Endothelial cell of umbilical vein (primary cell): ENCODE measurements at regions not wholly inside any gene's neighbourhood (a gene's known extent, or its start where the extent isn't known, plus 50 kb on each side); places are given as distances from the start of the nearest gene placed in this dataset.

Experiments used
- BruUV-seq: library from RNA; stranded (reverse); fragments of 400-500 nt; replicated peaks from 2 replicates; lab custom pipeline; 2021; lab: Mats Ljungman, UMichigan
- CTCF ChIA-PET: fragments of 300-600, 350-600 bp; sonication (Branson Sonifier 250); formaldehyde crosslinking; loops from one replicate; lab custom pipeline; 2021; ENCODE audit warnings: antibody characterized with exemption, inconsistent platforms; lab: Charles Lee
- POLR2A ChIA-PET: fragments of 300-600, 350-600 bp; sonication (Branson Sonifier 250); formaldehyde crosslinking; loops from one replicate; lab custom pipeline; 2021; ENCODE audit warnings: antibody characterized with exemption, inconsistent platforms; lab: Charles Lee
- DNase-seq: peaks from one replicate; pipeline ENCODE4 v3.0.0-alpha.2; 2011; ENCODE audit warnings: low read depth, low spot score
- FAIRE-seq: peaks from 2 replicates; lab custom pipeline; 2011; peaks lifted over from hg19 to GRCh38; lab: Jason Lieb, UNC
- H2AFZ ChIP-seq: 2 replicates; pipeline ENCODE4 v1.6.0; 2012; ENCODE audit warnings: low read depth, low read length, control low read depth, inconsistent platforms
- H3K27ac ChIP-seq: 2 replicates; pipeline ENCODE4 v1.5.1; 2011; ENCODE audit warnings: low read depth, mild to moderate bottlenecking, control low read depth, low read length, moderate library complexity; ENCODE audit not compliant: insufficient read depth
- H3K27me3 ChIP-seq, 2 experiments: 2 replicates each; pipeline versions ENCODE4 v1.6.0 to v1.6.1; 2011; ENCODE audit warnings: low read length in 2 of 2, mixed read lengths in 1 of 2; ENCODE audit not compliant: control insufficient read depth in 2 of 2, insufficient read depth in 2 of 2
- H3K36me3 ChIP-seq, 2 experiments: 2 replicates in 1 of 2; 3 replicates in 1 of 2; pipeline ENCODE4 v1.5.1; 2011; ENCODE audit warnings: low read length in 2 of 2, mild to moderate bottlenecking in 1 of 2, moderate library complexity in 1 of 2; ENCODE audit not compliant: control insufficient read depth in 2 of 2, insufficient read depth in 2 of 2; ENCODE audit errors: extremely low read depth in 1 of 2
- H3K4me1 ChIP-seq: 3 replicates; pipeline ENCODE4 v1.5.1; 2011; ENCODE audit warnings: mild to moderate bottlenecking, low read length; ENCODE audit not compliant: control insufficient read depth, insufficient read depth; ENCODE audit errors: extremely low read depth
- H3K4me2 ChIP-seq: 2 replicates; pipeline ENCODE4 v1.6.1; 2011; ENCODE audit warnings: low read length, control low read depth, mixed read lengths; ENCODE audit not compliant: insufficient read depth
- H3K4me3 ChIP-seq, 3 experiments: fragments of 200-600 bp in 1 of 3; sonication (generic), shearing (Covaris generic) in 1 of 3; replicated peaks in 1 of 3; 2 replicates each; pipeline ENCODE4 v1.5.1; 2011 to 2016; ENCODE audit warnings: control low read depth in 3 of 3, low read length in 3 of 3, mild to moderate bottlenecking in 2 of 3, inconsistent platforms in 1 of 3, low read depth in 1 of 3, moderate library complexity in 1 of 3; ENCODE audit not compliant: insufficient read depth in 1 of 3
- H3K79me2 ChIP-seq: 2 replicates; pipeline ENCODE4 v1.6.0; 2012; ENCODE audit warnings: low read length, inconsistent platforms; ENCODE audit not compliant: control insufficient read depth, insufficient read depth
- H3K9ac ChIP-seq: replicated peaks from 2 replicates; pipeline ENCODE3; 2011; ENCODE audit warnings: low read length, control low read depth; ENCODE audit not compliant: insufficient read depth; ENCODE audit errors: extremely low read depth
- H3K9me1 ChIP-seq: replicated peaks from 3 replicates; pipeline ENCODE4 v1.6.0; 2011; ENCODE audit warnings: mild to moderate bottlenecking, low read length; ENCODE audit not compliant: control insufficient read depth, insufficient read depth; ENCODE audit errors: extremely low read depth
- H3K9me3 ChIP-seq: replicated peaks from 2 replicates; pipeline ENCODE4 v1.5.1; 2012; ENCODE audit warnings: low read length, inconsistent platforms; ENCODE audit not compliant: control insufficient read depth, insufficient read depth
- H4K20me1 ChIP-seq: replicated peaks from 2 replicates; pipeline ENCODE3; 2011; ENCODE audit warnings: mild to moderate bottlenecking, low read length; ENCODE audit not compliant: control insufficient read depth, insufficient read depth; ENCODE audit errors: extremely low read depth
- EZH2 ChIP-seq: IDR thresholded peaks from 2 replicates; pipeline ENCODE4 v1.6.1; 2012; ENCODE audit warnings: borderline replicate concordance, low read depth, mild to moderate bottlenecking, moderate library complexity, low read length, inconsistent platforms; ENCODE audit not compliant: severe bottlenecking
- FOS ChIP-seq: IDR thresholded peaks from 2 replicates; pipeline ENCODE4 v1.6.1; 2011; ENCODE audit warnings: mild to moderate bottlenecking, low read length, moderate library complexity, borderline replicate concordance; ENCODE audit not compliant: insufficient read depth
- GATA2 ChIP-seq: IDR thresholded peaks from 2 replicates; pipeline ENCODE4 v1.7.0; 2011; ENCODE audit warnings: low read depth, mild to moderate bottlenecking, moderate library complexity, mixed read lengths, low read length; ENCODE audit not compliant: insufficient read length, insufficient read depth
- JUN ChIP-seq: IDR thresholded peaks from 2 replicates; pipeline ENCODE4 v1.6.1; 2011; ENCODE audit warnings: borderline replicate concordance, low read depth; ENCODE audit not compliant: insufficient read length, insufficient read depth
- MYC ChIP-seq: IDR thresholded peaks from one replicate; pipeline ENCODE4 v1.6.1; 2011; ENCODE audit warnings: mild to moderate bottlenecking, low read depth, low read length
- POLR2A ChIP-seq: IDR thresholded peaks from 2 replicates; pipeline ENCODE4 v1.6.1; 2012; ENCODE audit warnings: low read depth, mild to moderate bottlenecking, control low read depth, low read length
- POLR2AphosphoS5 ChIP-seq: IDR thresholded peaks from 2 replicates; pipeline ENCODE4 v1.6.1; 2012; ENCODE audit warnings: low read depth, mild to moderate bottlenecking, control low read depth, low read length, moderate library complexity; ENCODE audit not compliant: insufficient read depth
- dilution Hi-C: fragments of 300-500 bp; cut with MboI; formaldehyde crosslinking; loops from one replicate; pipeline ENCODE4 v1.15.0; 2019; ENCODE audit warnings: low sequenced_read_pairs; ENCODE audit not compliant: extremely low pct_ligation_motif_present
- intact Hi-C: fragments of 100-400 bp; cut with micrococcal nuclease; formaldehyde crosslinking; loops from one replicate; pipeline ENCODE4 v1.10.0; 2022
- TF ChIP-seq, protein P1 (sequence below): IDR thresholded peaks from 2 replicates; pipeline ENCODE4 v1.6.1; 2011; ENCODE audit not compliant: insufficient read depth, insufficient read length
- TF ChIP-seq, protein P2 (sequence below), 2 donors: IDR thresholded peaks; 1 replicate in 1 of 2; 2 replicates in 1 of 2; pipeline ENCODE4 v1.5.1; 2011; ENCODE audit warnings: low read length in 2 of 2, mild to moderate bottlenecking in 2 of 2, moderate library complexity in 2 of 2, control low read depth in 1 of 2, inconsistent platforms in 1 of 2, low read depth in 1 of 2; ENCODE audit not compliant: insufficient read depth in 1 of 2; ENCODE audit errors: extremely low read depth in 1 of 2

DNA sequence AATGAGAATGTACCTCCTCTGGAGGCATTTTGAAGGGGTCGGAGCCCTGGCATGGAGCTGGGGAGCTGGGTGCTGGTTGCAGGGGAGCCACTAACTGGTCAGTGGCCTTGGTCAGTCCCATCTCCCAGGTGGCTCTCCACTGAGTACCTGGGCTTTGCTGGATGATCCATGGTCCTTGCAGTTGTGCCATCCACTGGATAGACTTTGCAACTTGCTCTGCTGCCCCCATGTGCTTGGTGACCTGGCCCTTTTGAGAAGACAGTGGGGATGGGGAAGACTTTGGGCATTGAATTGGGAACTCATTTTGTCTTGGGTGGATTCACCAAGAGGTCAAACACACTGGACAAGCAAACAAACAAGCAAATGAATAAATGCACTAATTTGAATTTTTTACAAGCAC, 263.9 kb downstream of the MYCN start:
- BruUV-seq: no TSS peak
- no peak overlapping the region for H3K9ac ChIP-seq
- no peak overlapping the region for H3K4me2 ChIP-seq
- H2AFZ ChIP-seq: no peak overlapping the region
- TF ChIP-seq POLR2AphosphoS5 (no peak), EZH2 (no peak), MYC (no peak), JUN (no peak), GATA2 (no peak), FOS (no peak), POLR2A (no peak)
- TF ChIP-seq, protein P1, sequence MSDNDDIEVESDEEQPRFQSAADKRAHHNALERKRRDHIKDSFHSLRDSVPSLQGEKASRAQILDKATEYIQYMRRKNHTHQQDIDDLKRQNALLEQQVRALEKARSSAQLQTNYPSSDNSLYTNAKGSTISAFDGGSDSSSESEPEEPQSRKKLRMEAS: no peak
- TF ChIP-seq, protein P2, sequence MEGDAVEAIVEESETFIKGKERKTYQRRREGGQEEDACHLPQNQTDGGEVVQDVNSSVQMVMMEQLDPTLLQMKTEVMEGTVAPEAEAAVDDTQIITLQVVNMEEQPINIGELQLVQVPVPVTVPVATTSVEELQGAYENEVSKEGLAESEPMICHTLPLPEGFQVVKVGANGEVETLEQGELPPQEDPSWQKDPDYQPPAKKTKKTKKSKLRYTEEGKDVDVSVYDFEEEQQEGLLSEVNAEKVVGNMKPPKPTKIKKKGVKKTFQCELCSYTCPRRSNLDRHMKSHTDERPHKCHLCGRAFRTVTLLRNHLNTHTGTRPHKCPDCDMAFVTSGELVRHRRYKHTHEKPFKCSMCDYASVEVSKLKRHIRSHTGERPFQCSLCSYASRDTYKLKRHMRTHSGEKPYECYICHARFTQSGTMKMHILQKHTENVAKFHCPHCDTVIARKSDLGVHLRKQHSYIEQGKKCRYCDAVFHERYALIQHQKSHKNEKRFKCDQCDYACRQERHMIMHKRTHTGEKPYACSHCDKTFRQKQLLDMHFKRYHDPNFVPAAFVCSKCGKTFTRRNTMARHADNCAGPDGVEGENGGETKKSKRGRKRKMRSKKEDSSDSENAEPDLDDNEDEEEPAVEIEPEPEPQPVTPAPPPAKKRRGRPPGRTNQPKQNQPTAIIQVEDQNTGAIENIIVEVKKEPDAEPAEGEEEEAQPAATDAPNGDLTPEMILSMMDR (IDR thresholded peaks at IDR 0.05; ENCODE audit: extremely low read depth in 1 of 2, insufficient read depth in 1 of 2, low read depth in 1 of 2, low read length in 2 of 2): no peak
- no peaks in the 10 kb centered on the region for H3K27me3 ChIP-seq
- peaks cover 7% of the 10 kb centered on the region for H3K9me3 ChIP-seq
- no peaks in the 10 kb centered on the region for H3K9me1 ChIP-seq
- no peaks in the 10 kb centered on the region for H3K36me3 ChIP-seq
- FAIRE-seq: no peak
- dilution Hi-C loops (no loop called here), intact Hi-C loops (no loop called here)
- H3K4me3 ChIP-seq: no peak overlapping the region
- ChIA-PET POLR2A (no interaction called here), CTCF (no interaction called here)
- DNase-seq: no peak
- H3K27ac ChIP-seq: no peak overlapping the region
- no peaks in the 10 kb centered on the region for H4K20me1 ChIP-seq
- no peaks in the 10 kb centered on the region for H3K4me1 ChIP-seq
- H3K79me2 ChIP-seq: no peaks in the 10 kb centered on the region
